DND-41 (cell line): ENCODE measurements at regions not wholly inside any gene's neighbourhood (a gene's known extent, or its start where the extent isn't known, plus 50 kb on each side); places are given as distances from the start of the nearest gene placed in this dataset.
"Not testable (repeated sequence)": the region's sequence is repeated elsewhere in the genome, so short reads cannot be mapped to it uniquely, and the experiment has no call there.

ENCODE experiments used
- ATAC-seq: fragments of 200-7000 bp; cut with Tn5 transposase; 3 replicates; pipeline ENCODE4 v1.9.1; 2021; ENCODE audit warnings: low read depth; ENCODE audit not compliant: insufficient read depth
- DNase-seq: peaks from one replicate; pipeline ENCODE4 v3.0.0-alpha.2; 2020
- H2AFZ ChIP-seq: 2 replicates; pipeline ENCODE4 v1.6.0; 2012; ENCODE audit warnings: low read depth, low read length
- H3K27ac ChIP-seq: 2 replicates; pipeline ENCODE4 v1.5.1; 2012; ENCODE audit warnings: low read length, inconsistent platforms
- H3K27me3 ChIP-seq: fragments of 200-600 bp; sonication (generic); 2 replicates; pipeline ENCODE4 v1.6.0; 2012; ENCODE audit warnings: low read length, mild to moderate bottlenecking, inconsistent platforms; ENCODE audit not compliant: insufficient read depth, poor library complexity
- H3K36me3 ChIP-seq: 2 replicates; pipeline ENCODE4 v1.5.1; 2012; ENCODE audit warnings: low read length, inconsistent platforms; ENCODE audit not compliant: insufficient read depth
- H3K4me1 ChIP-seq: 2 replicates; pipeline ENCODE4 v1.5.1; 2012; ENCODE audit warnings: mild to moderate bottlenecking, low read length; ENCODE audit not compliant: insufficient read depth
- H3K4me2 ChIP-seq: 2 replicates; pipeline ENCODE4 v1.6.0; 2012; ENCODE audit warnings: mild to moderate bottlenecking, moderate library complexity, low read length, inconsistent platforms; ENCODE audit not compliant: insufficient read depth
- H3K4me3 ChIP-seq, 2 experiments: fragments of 200-600 bp in 1 of 2; shearing (Covaris generic) in 1 of 2; 2 replicates each; pipeline ENCODE4 v1.5.1; 2012 to 2016; ENCODE audit warnings: inconsistent platforms in 2 of 2, low read length in 2 of 2, mild to moderate bottlenecking in 2 of 2, low read depth in 1 of 2, moderate library complexity in 1 of 2
- H3K79me2 ChIP-seq: 2 replicates; pipeline ENCODE4 v1.6.0; 2012; ENCODE audit warnings: low read length, inconsistent platforms; ENCODE audit not compliant: insufficient read depth
- H3K9ac ChIP-seq: 2 replicates; pipeline ENCODE4 v1.6.0; 2012; ENCODE audit warnings: low read depth, mild to moderate bottlenecking, inconsistent platforms, low read length, moderate library complexity
- H3K9me3 ChIP-seq: 2 replicates; pipeline ENCODE4 v1.5.1; 2012; ENCODE audit warnings: low read length, moderate library complexity, mild to moderate bottlenecking, inconsistent platforms; ENCODE audit not compliant: insufficient read depth, severe bottlenecking
- H4K20me1 ChIP-seq: 2 replicates; pipeline ENCODE4 v1.6.0; 2012; ENCODE audit warnings: low read length; ENCODE audit not compliant: insufficient read depth
- CTCF ChIP-seq: IDR thresholded peaks from 2 replicates; pipeline ENCODE4 v1.5.1; 2012; ENCODE audit warnings: borderline replicate concordance, low read length, moderate library complexity, mild to moderate bottlenecking; ENCODE audit not compliant: poor library complexity, severe bottlenecking; ENCODE audit errors: extremely low read depth
- EZH2 ChIP-seq: IDR thresholded peaks from 3 replicates; pipeline ENCODE4 v1.6.1; 2012; ENCODE audit warnings: borderline replicate concordance, low read depth, mild to moderate bottlenecking, moderate library complexity, low read length, inconsistent platforms; ENCODE audit not compliant: severe bottlenecking

GRCh38 chr15:77886805-77887448, 190.6 kb downstream of the TBC1D2B start:
- H3K27me3 ChIP-seq: no peaks in the 10 kb centered on the region
- no peaks in the 10 kb centered on the region for H3K79me2 ChIP-seq
- H3K9ac ChIP-seq: no peak overlapping the region
- ATAC-seq: no peak
- no peak overlapping the region for H3K27ac ChIP-seq
- TF ChIP-seq EZH2: no peak
- no peak for TF ChIP-seq CTCF
- no peaks in the 10 kb centered on the region for H3K36me3 ChIP-seq
- no peaks in the 10 kb centered on the region for H3K9me3 ChIP-seq
- H2AFZ ChIP-seq: no peak overlapping the region
- no peak overlapping the region for H3K4me2 ChIP-seq
- H3K4me1 ChIP-seq: no peaks in the 10 kb centered on the region
- no peaks in the 10 kb centered on the region for H4K20me1 ChIP-seq
- no peak for DNase-seq
- H3K4me3 ChIP-seq: no peak overlapping the region

GRCh38 chr15:77885877-77886500, 191.5 kb downstream of the TBC1D2B start:
- not testable (repeated sequence) for H3K4me3 ChIP-seq, H3K9me3 ChIP-seq, H3K4me2 ChIP-seq, H3K79me2 ChIP-seq, H3K27me3 ChIP-seq, H2AFZ ChIP-seq, ATAC-seq, H3K9ac ChIP-seq, DNase-seq, H3K27ac ChIP-seq, H3K36me3 ChIP-seq, H4K20me1 ChIP-seq, H3K4me1 ChIP-seq

GRCh38 chr15:77883012-77883411, 194.5 kb downstream of the TBC1D2B start:
- H3K9me3 ChIP-seq, H3K4me2 ChIP-seq, DNase-seq, H3K79me2 ChIP-seq, H3K4me1 ChIP-seq, H3K36me3 ChIP-seq, H3K9ac ChIP-seq, H2AFZ ChIP-seq, H3K27ac ChIP-seq, ATAC-seq, H4K20me1 ChIP-seq, H3K4me3 ChIP-seq, H3K27me3 ChIP-seq: not testable (repeated sequence)

GRCh38 chr15:77881950-77882349, 195.6 kb downstream of the TBC1D2B start:
- H3K9me3 ChIP-seq: no peaks in the 10 kb centered on the region
- no peak overlapping the region for H3K4me2 ChIP-seq
- H3K4me3 ChIP-seq: no peak overlapping the region
- no peaks in the 10 kb centered on the region for H3K27me3 ChIP-seq
- ATAC-seq: no peak
- H2AFZ ChIP-seq: no peak overlapping the region
- H3K9ac ChIP-seq: no peak overlapping the region
- TF ChIP-seq CTCF: no peak
- no peak for DNase-seq
- H3K27ac ChIP-seq: no peak overlapping the region
- no peaks in the 10 kb centered on the region for H4K20me1 ChIP-seq
- no peaks in the 10 kb centered on the region for H3K79me2 ChIP-seq
- no peaks in the 10 kb centered on the region for H3K4me1 ChIP-seq
- H3K36me3 ChIP-seq: no peaks in the 10 kb centered on the region

GRCh38 chr15:77881535-77881934, 196.0 kb downstream of the TBC1D2B start:
- not testable (repeated sequence) for H3K4me1 ChIP-seq, H3K36me3 ChIP-seq, H4K20me1 ChIP-seq, H2AFZ ChIP-seq, H3K27ac ChIP-seq, H3K4me3 ChIP-seq, H3K27me3 ChIP-seq, H3K79me2 ChIP-seq, H3K9ac ChIP-seq, DNase-seq, ATAC-seq, H3K9me3 ChIP-seq, H3K4me2 ChIP-seq

GRCh38 chr15:77879466-77879865, 198.0 kb downstream of the TBC1D2B start:
- not testable (repeated sequence) for H3K27me3 ChIP-seq, ATAC-seq

More at GRCh38 chr15:77879466-77879865, 198.0 kb downstream of the TBC1D2B start:
- not testable (repeated sequence) for H3K4me2 ChIP-seq, H3K27ac ChIP-seq, H4K20me1 ChIP-seq, DNase-seq, H3K79me2 ChIP-seq, H3K9me3 ChIP-seq, H3K36me3 ChIP-seq, H2AFZ ChIP-seq, H3K4me3 ChIP-seq, H3K4me1 ChIP-seq, H3K9ac ChIP-seq
